Amniotic epithelial cell (primary cell): ENCODE measurements at regions not wholly inside any gene's neighbourhood (a gene's known extent, or its start where the extent isn't known, plus 50 kb on each side); places are given as distances from the start of the nearest gene placed in this dataset.
"Not testable (repeated sequence)": the region's sequence is repeated elsewhere in the genome, so short reads cannot be mapped to it uniquely, and the experiment has no call there.

Experiments
- DNase-seq: peaks from one replicate; pipeline ENCODE4 v3.0.0-alpha.2; 2010; ENCODE audit warnings: low read depth

GRCh38 chrX:42290608-42291007 is 367.3 kb upstream of the CASK start:
- no peak for DNase-seq

- DNase-seq = no peak
Measured at GRCh38 chrX:42289492-42290385, 366.4 kb upstream of the CASK start.

- not testable (repeated sequence) for DNase-seq
Measured at GRCh38 chrX:42285681-42286080, 362.3 kb upstream of the CASK start.

- no peak for DNase-seq
Measured at GRCh38 chrX:42276982-42277690, 353.8 kb upstream of the CASK start.

- DNase-seq = no peak
Measured at GRCh38 chrX:42274151-42274550, 350.8 kb upstream of the CASK start.

GRCh38 chrX:42273387-42273786 is 350.0 kb upstream of the CASK start:
- DNase-seq = no peak

- DNase-seq = peak; percentile 43
Measured at GRCh38 chrX:42269186-42269585, 345.8 kb upstream of the CASK start.

GRCh38 chrX:42260854-42261253 is 337.5 kb upstream of the CASK start:
- DNase-seq = no peak

- no peak for DNase-seq
Measured at GRCh38 chrX:42248226-42248625, 324.9 kb upstream of the CASK start.

- DNase-seq = peak; percentile 63
Measured at GRCh38 chrX:42247241-42247640, 323.9 kb upstream of the CASK start.

- DNase-seq = peak; percentile 43
Measured at GRCh38 chrX:42246814-42247213, 323.5 kb upstream of the CASK start.

- peak; percentile 8 for DNase-seq
Measured at GRCh38 chrX:42242004-42242403, 318.6 kb upstream of the CASK start.

- DNase-seq = no peak
Measured at GRCh38 chrX:42241421-42241820, 318.1 kb upstream of the CASK start.

GRCh38 chrX:42237956-42238355 is 314.6 kb upstream of the CASK start:
- DNase-seq = no peak

- DNase-seq = no peak
Measured at GRCh38 chrX:42229533-42229932, 306.2 kb upstream of the CASK start.

- no peak for DNase-seq
Measured at GRCh38 chrX:42220666-42221065, 297.3 kb upstream of the CASK start.

- no peak for DNase-seq
Measured at GRCh38 chrX:42220083-42220482, 296.7 kb upstream of the CASK start.

- DNase-seq = no peak
Measured at GRCh38 chrX:42219231-42219630, 295.9 kb upstream of the CASK start.

- DNase-seq = no peak
Measured at GRCh38 chrX:42195506-42195905, 272.2 kb upstream of the CASK start.

GRCh38 chrX:42189576-42189975 is 266.2 kb upstream of the CASK start:
- no peak for DNase-seq

- DNase-seq = no peak
Measured at GRCh38 chrX:42188730-42189129, 265.4 kb upstream of the CASK start.

- DNase-seq = no peak
Measured at GRCh38 chrX:42176789-42177188, 253.4 kb upstream of the CASK start.

GRCh38 chrX:42175843-42176242 is 252.5 kb upstream of the CASK start:
- DNase-seq = no peak
